GM12872 (cell line): ENCODE measurements at regions not wholly inside any gene's neighbourhood (a gene's known extent, or its start where the extent isn't known, plus 50 kb on each side); places are given as distances from the start of the nearest gene placed in this dataset.

Experiments used
- TF ChIP-seq, protein P1 (sequence below): IDR thresholded peaks from 3 replicates; pipeline ENCODE4 v1.5.1; 2011; ENCODE audit warnings: low read depth, mild to moderate bottlenecking, low read length, moderate library complexity; ENCODE audit not compliant: insufficient read depth

- TF ChIP-seq, protein P1, sequence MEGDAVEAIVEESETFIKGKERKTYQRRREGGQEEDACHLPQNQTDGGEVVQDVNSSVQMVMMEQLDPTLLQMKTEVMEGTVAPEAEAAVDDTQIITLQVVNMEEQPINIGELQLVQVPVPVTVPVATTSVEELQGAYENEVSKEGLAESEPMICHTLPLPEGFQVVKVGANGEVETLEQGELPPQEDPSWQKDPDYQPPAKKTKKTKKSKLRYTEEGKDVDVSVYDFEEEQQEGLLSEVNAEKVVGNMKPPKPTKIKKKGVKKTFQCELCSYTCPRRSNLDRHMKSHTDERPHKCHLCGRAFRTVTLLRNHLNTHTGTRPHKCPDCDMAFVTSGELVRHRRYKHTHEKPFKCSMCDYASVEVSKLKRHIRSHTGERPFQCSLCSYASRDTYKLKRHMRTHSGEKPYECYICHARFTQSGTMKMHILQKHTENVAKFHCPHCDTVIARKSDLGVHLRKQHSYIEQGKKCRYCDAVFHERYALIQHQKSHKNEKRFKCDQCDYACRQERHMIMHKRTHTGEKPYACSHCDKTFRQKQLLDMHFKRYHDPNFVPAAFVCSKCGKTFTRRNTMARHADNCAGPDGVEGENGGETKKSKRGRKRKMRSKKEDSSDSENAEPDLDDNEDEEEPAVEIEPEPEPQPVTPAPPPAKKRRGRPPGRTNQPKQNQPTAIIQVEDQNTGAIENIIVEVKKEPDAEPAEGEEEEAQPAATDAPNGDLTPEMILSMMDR: no peak
Observed at GRCh38 chr9:99373912-99374311, 151.8 kb downstream of the SEC61B start.

- TF ChIP-seq, protein P1: no peak
Observed at GRCh38 chr9:99374793-99375192, 152.7 kb downstream of the SEC61B start.

DNA sequence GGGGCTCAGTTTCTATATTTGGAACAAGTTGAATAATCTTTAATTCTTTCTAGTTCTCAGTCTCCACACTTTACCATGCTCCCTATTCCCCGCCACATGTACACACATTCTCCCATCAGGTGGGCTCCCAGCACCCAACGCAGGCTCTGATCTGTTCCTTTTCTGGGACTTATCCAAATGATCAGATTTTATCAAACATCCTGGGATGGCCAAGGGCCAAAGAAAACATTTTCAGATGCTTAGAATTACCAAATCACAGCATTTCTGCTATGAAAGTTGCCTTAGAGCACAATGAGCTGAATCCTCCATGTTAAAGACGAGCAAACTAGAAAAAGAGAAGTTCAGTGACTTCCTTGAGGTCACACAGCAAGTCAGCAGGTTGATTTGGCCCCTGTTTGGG, 153.4 kb downstream of the SEC61B start:
- TF ChIP-seq, protein P1: no peak

DNA sequence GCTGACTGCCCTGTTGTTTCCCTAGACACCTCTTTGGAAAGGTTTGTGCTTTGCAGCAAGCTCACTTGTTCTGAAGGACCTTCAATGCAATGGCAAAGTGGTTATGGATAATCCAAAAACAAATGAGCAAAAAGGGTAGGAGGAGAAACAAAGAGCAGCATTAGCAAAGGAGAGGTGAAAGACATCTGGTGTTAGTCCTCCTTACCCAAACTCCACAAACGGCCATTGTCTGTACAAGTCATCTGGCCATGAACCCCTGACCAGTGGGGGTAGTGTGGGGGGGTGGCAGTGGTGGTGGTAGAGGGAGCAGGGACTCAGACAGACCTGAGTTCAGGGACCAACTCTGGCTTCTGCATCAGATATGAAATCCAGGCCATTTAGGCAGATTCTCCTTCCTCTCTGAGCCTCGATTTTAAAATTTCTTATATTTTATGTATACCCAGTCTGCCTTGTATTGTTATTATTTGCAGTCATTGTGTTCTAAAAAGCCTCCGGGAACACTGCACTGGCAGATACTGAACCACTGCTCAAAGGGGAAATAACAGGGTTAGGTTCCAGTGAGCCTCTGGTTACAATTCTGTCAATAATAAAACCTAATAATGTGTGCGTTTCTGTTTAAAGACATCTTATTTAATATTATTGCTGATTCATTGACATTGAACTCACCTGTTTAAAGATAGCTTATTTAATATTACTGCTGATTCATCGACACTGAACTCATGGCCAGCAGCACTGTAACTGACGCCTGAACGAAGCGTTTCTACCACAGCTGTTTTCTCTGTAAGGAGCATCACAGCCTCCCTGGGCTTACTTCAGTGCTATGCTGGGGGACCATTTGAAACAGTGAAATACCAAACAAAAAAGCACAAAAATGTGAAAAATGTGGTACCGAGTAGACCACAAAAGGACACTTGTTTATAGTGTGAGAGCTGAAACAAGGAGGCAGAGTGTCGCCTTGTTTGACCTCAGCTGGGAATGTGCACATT, 156.0 kb downstream of the SEC61B start:
- TF ChIP-seq, protein P1: no peak

DNA sequence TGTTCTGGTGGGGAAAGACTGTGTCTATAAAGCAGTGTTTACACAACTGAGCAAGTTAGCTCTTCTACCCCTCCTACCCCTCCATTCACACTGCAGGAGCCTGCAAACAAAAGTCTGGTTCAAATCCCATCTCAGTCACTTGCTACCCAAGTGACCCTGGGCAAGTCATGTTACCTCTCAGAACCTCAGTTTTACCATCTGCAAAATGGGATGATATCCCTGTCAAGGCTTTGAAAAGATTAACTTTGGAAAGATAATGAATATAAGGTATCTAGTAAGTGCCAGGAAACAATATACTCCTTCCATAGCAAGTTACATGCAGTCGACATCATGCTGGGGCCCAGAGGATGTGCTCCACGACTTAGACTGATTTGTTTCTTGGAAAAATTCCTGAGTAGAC, 161.5 kb downstream of the SEC61B start:
- TF ChIP-seq, protein P1: no peak

- TF ChIP-seq, protein P1: no peak
Observed at GRCh38 chr9:99385215-99385614, 163.1 kb downstream of the SEC61B start.

DNA sequence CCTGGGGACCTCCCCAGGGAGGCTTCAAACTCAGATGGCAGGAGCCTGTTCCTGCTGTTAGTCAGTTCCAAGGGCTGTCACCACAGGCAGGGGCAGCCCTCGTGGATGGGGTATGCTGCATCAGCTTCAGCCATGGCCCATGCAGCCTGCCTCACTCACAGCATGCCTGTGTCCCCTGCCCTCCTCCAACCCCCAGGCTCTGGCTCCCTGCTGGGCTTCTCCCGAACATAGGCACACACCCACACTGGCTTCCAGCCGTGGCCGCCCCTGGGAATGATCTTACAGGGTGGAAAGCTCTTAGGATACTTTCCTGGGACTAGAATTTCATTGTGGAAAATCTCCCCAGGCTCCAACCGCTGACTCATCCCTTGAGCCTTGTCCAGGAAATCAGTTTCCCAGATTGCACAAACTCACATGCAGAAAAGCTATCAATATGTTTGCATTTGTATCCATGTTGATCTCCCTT, 163.8 kb downstream of the SEC61B start:
- TF ChIP-seq, protein P1: no peak
